ENCODE measurements at regions not wholly inside any gene's neighbourhood (a gene's known extent, or its start where the extent isn't known, plus 50 kb on each side); places are given as distances from the start of the nearest gene placed in this dataset.

DNA sequence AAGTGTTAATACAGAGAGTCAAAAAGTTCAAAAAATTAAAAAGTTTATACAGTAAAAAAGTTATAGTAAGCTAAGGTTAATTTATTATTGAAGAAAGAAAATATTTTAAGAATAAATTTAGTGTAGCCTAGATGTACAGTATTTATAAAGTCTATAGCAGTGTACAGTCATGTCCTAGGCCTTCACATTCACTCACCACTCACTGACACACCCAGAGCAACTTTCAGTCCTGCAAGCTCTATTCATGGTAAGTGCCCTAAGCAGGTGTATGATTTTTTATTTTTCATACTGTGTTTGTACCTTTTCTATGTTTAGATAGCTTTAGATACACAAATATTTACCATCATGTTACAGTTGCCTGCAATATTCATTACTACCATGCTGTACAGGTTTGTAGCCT, 108.9 kb downstream of the FHIP1A start:
- TF ChIP-seq, protein P1, sequence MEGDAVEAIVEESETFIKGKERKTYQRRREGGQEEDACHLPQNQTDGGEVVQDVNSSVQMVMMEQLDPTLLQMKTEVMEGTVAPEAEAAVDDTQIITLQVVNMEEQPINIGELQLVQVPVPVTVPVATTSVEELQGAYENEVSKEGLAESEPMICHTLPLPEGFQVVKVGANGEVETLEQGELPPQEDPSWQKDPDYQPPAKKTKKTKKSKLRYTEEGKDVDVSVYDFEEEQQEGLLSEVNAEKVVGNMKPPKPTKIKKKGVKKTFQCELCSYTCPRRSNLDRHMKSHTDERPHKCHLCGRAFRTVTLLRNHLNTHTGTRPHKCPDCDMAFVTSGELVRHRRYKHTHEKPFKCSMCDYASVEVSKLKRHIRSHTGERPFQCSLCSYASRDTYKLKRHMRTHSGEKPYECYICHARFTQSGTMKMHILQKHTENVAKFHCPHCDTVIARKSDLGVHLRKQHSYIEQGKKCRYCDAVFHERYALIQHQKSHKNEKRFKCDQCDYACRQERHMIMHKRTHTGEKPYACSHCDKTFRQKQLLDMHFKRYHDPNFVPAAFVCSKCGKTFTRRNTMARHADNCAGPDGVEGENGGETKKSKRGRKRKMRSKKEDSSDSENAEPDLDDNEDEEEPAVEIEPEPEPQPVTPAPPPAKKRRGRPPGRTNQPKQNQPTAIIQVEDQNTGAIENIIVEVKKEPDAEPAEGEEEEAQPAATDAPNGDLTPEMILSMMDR (IDR thresholded peaks at IDR 0.05): no peak
- TF ChIP-seq POLR2AphosphoS5 (IDR thresholded peaks at IDR 0.05; ENCODE audit: insufficient read depth in 1 of 2, low read depth in 1 of 2): no peak
